Activated CD8-positive, alpha-beta memory T cell treated with anti-CD3 and anti-CD28 coated beads for 4 hours (primary cell): ENCODE measurements at regions not wholly inside any gene's neighbourhood (a gene's known extent, or its start where the extent isn't known, plus 50 kb on each side); places are given as distances from the start of the nearest gene placed in this dataset.
"Not testable (repeated sequence)": the region's sequence is repeated elsewhere in the genome, so short reads cannot be mapped to it uniquely, and the experiment has no call there.

Source experiments
- DNase-seq, 2 donors: peaks; one replicate each; pipeline ENCODE4 v3.0.0-alpha.2; 2020; ENCODE audit warnings: low read depth in 2 of 2

GRCh38 chr17:21551081-21551881 is 141.0 kb upstream of the KCNJ18 start:
- peak; percentile 55 to 67 for DNase-seq

GRCh38 chr17:21558921-21559320 is 133.4 kb upstream of the KCNJ18 start:
- DNase-seq = not testable (repeated sequence)

GRCh38 chr17:21564262-21564661 is 128.1 kb upstream of the KCNJ18 start:
- no peak for DNase-seq

DNA sequence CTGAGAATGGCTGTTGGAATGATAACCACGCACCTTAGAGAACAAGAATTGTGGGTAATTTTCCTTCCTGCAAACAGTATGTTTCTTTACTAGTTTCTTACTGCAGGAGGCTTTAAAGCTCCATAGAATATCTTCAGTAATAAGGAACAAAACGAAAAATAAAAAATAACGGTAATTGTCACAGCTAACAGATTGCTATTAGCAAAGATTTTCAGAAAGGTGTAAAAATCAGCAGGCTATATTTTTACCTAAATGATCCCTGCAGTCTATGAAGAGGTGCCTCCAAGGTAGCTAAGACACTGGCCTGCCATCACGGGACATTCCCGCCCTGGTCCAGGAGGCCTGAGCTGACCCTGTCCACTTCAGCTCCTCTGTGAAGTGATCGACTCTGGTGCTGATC is 127.6 kb upstream of the KCNJ18 start:
- not testable (repeated sequence) for DNase-seq

DNA sequence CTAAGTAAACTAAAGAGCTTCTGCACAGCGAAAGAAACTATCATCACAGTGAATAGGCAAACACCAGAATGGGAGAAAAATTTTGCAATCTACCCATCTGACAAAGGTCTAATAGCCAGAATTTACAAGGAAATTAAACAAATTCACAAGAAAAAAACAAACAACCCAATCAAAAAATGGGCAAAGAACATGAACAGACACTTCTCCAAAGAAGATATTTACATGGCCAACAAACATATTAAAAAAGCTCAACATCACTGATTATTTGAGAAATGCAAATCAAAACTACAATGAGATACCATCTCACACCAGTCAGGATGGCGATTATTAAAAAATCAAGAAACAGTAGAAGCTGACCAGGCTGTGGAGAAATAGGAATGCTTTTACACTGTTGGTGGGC is 121.9 kb upstream of the KCNJ18 start:
- DNase-seq = not testable (repeated sequence)

DNA sequence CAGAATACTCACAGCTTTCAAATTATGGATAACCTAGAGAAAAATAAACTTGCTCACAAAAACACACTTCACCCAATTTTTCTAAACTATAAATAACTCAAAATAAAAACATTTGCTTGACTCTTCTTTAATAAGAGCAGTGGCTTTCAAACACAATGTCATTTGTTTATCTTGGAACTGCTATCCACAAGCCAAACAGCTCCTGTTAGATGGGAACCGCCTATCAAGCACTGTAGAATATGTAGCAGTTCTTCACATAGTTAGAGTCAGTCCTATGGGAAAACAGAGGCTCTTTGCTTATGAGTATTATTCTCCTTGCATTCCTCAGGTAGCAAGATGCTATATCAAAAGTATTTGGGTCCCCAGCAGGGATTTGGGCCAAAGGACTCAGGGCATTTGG is 120.2 kb upstream of the KCNJ18 start:
- not testable (repeated sequence) for DNase-seq

- not testable (repeated sequence) for DNase-seq
Measured at GRCh38 chr17:21573271-21573960, 118.9 kb upstream of the KCNJ18 start.

GRCh38 chr17:21573961-21574610 is 118.2 kb upstream of the KCNJ18 start:
- peak in 1 of 2 donors; percentile 17 for DNase-seq

- DNase-seq = not testable (repeated sequence)
Measured at GRCh38 chr17:21574611-21575255, 117.6 kb upstream of the KCNJ18 start.

DNA sequence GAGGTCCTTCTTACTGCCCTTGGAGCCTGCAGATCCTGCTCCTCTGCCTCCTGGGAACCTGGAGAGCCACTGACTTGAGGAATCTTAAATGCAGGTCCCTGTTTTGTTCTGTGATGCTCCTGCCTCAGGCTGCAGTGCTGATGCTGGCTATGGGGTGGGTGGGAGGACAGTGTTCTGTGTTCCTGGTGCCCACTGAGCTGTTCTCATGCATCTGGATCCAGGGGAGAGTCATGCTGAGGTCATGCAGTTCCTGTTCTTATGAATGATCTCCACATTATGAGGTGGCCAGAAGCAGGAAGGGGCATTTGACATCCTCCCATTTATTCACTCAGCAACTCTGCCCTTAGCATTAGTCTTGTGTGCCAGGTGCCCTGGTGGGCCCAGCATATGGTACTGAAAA is 113.5 kb upstream of the KCNJ18 start:
- DNase-seq = not testable (repeated sequence)

- DNase-seq = no peak
Measured at GRCh38 chr17:21592774-21593173, 99.5 kb upstream of the KCNJ18 start.

DNA sequence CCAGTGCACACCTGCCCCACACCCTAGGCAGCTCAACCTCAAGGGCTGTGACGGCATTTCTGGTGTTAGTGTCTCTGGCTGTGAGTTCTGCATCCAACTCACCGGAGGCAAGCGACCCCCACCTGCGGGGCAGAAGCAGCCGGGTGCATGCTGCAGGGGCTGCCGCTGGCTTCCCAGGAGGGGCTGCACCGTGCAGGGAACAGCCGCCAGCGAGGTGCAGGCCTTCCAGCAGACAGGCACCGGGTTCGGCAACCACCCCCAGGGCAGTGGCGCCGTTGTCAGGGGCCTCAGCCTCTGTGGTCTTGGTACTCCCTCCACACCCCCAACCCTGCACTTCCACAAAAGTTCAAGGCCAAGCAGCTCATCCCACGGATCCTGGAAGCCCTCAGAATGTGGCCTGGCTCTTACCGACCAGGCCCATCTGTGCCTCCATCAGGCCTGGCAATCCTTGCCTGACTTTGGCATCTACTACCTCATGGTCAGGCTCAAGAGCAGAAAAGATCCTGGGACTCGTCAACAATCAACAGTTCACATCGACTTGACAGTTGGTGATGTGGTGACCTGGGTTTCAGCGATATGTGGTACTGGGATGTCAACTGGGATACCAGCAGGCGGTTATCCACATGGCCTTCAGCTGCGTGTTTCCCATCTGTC is 98.7 kb upstream of the KCNJ18 start:
- not testable (repeated sequence) for DNase-seq

DNA sequence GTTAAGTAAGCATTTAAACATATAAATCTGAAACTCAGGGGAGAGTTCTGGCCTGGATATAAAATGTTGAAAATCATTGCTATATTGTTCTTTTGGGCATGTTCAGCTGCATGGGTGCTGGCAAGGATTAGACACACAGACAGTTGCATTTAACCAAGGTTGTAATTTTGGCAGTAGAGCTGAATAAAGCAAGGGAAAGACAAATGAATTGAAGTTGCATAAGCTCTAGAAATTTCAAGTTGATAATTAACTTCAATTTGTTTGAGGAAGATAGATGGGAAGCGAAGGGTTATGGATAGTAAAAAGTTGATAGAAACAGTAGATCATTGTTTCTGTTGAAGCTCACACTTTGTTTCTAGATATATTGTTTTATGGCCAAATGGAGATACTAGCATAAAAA is 97.2 kb upstream of the KCNJ18 start:
- no peak for DNase-seq

DNA sequence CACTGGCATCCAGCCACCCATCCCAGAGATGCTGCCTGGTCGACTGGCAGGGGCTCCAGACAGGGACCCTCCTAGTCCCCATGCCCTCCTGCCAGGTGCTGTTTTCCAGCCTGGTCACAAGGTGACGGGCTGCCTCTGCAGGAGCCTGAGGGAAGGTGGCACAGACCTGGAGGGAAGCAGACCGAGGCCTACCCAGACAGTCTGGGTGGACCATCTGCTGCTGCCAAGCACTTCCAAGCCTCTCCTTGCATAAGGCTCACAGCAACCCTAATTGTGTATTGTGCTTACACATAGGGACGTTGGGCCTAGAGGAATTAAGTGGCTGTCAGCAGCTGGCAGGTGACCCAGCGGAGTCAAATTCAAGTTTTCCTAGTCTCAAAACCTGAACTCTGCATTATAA is 90.1 kb upstream of the KCNJ18 start:
- no peak for DNase-seq

DNA sequence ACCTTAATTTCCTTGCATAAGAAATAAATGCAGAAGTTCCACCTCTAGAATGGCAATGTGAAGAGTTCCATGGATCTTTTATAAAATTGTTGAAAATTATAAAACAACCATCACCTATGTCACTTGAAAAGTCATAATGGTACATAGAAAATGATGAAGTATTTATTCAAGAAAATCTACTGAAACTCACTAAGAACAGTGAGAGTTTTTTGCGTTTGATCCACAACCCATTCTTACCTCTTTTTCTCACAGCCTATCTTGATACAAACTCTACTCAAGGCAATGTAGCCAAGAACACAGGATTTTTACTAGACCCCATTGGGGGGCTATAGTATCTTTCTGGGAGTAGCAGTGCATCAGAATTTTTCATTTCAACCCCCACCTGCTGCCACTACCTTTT is 89.0 kb upstream of the KCNJ18 start:
- not testable (repeated sequence) for DNase-seq

- not testable (repeated sequence) for DNase-seq
Measured at GRCh38 chr17:21611443-21611842, 80.9 kb upstream of the KCNJ18 start.

DNA sequence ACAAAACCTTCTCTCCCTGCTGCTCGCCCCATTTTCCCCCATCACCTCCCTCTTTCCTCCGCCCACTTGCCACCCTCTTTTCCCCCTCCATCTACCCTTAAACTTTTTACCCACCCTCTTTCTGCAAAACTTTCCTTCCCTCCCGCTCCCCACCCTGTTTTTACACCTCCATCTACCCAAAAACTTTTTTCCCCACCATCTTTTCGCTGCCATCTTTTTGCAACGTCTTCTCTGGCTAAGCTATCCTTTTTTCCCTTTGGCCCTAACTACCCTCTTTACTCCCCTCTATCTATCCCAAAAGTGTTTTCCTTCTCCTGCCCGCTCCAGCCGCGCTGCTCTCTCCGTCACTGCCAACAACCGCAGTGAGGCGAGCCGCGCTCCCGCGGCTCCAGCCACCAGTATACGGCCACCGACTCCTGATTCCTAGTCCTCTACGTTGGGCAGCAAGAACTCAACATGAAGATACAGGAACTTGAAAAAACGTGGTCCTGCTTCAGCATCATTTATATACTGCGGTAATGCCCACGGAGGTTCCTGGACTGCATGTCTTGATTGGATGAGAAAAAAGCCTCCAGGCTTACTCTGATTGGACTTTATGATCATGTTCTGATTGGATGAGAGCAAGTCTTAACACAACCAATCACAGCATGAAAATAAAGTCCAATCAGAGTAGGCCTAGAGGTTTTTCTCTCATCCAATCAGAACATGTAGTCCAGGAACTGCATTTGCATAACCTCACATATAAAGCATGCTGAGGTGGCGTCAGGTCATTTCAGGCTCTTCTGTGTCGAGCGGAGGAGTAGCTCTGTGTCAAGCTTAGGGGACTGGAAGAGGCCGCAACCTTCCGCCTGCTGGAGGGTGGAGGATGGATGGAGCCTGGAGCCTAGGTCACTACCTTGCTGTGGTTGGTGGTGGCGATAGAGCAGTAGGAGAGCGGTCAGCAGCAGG is 79.9 kb upstream of the KCNJ18 start:
- not testable (repeated sequence) for DNase-seq

GRCh38 chr17:21613071-21613429 is 79.3 kb upstream of the KCNJ18 start:
- DNase-seq = no peak

DNA sequence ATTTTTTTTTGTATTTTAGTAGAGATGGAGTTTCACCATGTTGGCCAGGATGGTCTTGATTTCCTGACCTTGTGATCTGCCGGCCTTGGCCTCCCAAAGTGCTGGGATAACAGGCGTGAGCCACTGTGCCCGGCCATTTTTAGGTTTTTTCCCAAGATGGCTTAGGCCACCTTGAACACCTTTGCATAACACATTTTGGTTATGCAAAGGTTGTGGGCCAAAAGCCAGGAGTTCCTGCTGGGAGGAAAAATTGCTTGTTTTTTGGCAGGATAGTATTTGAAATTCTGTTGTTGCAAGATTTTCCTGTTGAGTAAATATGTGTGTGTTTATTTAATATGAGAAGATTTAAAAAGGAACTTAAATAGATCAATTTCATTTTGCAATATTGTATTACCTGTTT is 65.3 kb upstream of the KCNJ18 start:
- not testable (repeated sequence) for DNase-seq
